ENCODE measurements at regions not wholly inside any gene's neighbourhood (a gene's known extent, or its start where the extent isn't known, plus 50 kb on each side); places are given as distances from the start of the nearest gene placed in this dataset.

DNA sequence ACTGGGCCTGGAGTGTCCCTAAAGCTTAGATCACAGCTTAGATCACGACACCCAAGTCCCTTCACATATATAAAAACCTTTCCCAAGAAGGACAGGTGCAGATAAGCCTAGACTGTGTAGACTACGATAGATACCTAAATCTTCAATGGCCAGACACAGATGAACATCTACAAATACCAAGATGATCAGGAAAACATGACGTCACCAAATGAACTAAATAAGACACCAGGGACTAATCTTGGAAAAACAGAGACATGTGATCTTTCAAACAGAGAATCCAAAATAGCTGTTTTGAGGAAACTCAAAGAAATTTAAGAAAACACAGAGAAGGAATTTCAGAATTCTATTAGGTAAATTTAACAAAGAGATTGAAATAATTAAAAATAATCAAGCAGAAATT is 1082.6 kb upstream of the PHF14 start:
- Mint-ChIP-seq H3K4me1 (no peaks in the 10 kb centered on the region), H3K36me3 (ENCODE audit: low read depth) (peaks cover 9% of the 10 kb centered on the region), H3K9me3 (peaks cover 13% of the 10 kb centered on the region), H3K27ac (ENCODE audit: unreplicated experiment) (no peak overlapping the region), H3K4me3 (no peak overlapping the region), H3K27me3 (ENCODE audit: low read depth) (no peaks in the 10 kb centered on the region)
- TF ChIP-seq, protein P1, sequence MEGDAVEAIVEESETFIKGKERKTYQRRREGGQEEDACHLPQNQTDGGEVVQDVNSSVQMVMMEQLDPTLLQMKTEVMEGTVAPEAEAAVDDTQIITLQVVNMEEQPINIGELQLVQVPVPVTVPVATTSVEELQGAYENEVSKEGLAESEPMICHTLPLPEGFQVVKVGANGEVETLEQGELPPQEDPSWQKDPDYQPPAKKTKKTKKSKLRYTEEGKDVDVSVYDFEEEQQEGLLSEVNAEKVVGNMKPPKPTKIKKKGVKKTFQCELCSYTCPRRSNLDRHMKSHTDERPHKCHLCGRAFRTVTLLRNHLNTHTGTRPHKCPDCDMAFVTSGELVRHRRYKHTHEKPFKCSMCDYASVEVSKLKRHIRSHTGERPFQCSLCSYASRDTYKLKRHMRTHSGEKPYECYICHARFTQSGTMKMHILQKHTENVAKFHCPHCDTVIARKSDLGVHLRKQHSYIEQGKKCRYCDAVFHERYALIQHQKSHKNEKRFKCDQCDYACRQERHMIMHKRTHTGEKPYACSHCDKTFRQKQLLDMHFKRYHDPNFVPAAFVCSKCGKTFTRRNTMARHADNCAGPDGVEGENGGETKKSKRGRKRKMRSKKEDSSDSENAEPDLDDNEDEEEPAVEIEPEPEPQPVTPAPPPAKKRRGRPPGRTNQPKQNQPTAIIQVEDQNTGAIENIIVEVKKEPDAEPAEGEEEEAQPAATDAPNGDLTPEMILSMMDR (conservative IDR thresholded peaks at IDR 0.05): no peak
- no peak for DNase-seq (ENCODE audit: low read depth, low spot score)

DNA sequence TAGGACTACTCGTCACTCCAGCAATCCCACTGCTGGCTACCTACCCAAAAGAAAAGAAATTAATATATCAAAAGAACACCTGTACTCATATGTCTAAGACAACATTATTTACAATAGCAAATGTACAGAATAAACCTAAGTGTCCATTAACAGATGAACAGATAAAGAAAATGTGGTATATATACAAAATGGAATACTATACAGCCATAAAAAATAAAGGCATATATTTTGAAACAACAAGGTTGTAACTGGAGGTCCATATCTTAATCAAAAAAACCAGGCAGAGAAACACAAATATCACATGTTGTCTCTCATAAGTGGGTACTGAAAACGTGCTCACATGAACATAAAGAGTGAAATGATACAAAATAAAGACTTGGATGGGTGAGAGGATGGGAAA is 1073.3 kb upstream of the PHF14 start:
- no peak overlapping the region for H3K27ac Mint-ChIP-seq (ENCODE audit: unreplicated experiment)
- TF ChIP-seq, protein P1 (conservative IDR thresholded peaks at IDR 0.05): no peak
- no peaks in the 10 kb centered on the region for H3K4me1 Mint-ChIP-seq
- H3K9me3 Mint-ChIP-seq: peaks cover 21% of the 10 kb centered on the region
- DNase-seq (ENCODE audit: low read depth, low spot score): no peak
- no peaks in the 10 kb centered on the region for H3K27me3 Mint-ChIP-seq (ENCODE audit: low read depth)
- no peak overlapping the region for H3K4me3 Mint-ChIP-seq
- peaks cover 3% of the 10 kb centered on the region for H3K36me3 Mint-ChIP-seq (ENCODE audit: low read depth)

DNA sequence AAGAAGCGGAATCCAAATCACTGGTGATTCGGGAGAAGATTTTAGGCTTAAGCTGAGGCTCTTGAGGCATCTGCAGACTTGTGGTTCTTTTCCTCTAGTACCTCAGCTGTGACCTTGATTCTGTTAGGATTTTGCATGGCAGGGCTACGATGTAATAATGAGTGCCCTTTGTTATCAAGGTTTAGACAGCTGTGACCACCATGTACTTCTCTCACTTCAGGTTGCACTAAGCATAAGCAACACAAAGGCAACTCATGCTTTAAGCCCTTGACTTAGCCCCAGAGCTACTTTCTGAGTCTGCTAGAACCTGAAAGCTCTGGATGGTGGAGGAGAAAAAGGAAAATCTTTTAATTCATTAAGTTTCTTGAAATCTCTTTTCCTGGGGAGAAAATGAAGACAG is 1052.3 kb upstream of the PHF14 start:
- Mint-ChIP-seq H3K27me3 (ENCODE audit: low read depth) (no peaks in the 10 kb centered on the region), H3K9me3 (peaks cover 2% of the 10 kb centered on the region), H3K36me3 (ENCODE audit: low read depth) (no peaks in the 10 kb centered on the region), H3K27ac (ENCODE audit: unreplicated experiment) (no peak overlapping the region), H3K4me1 (no peaks in the 10 kb centered on the region), H3K4me3 (no peak overlapping the region)
- TF ChIP-seq, protein P1 (conservative IDR thresholded peaks at IDR 0.05): no peak
- no peak for DNase-seq (ENCODE audit: low read depth, low spot score)

DNA sequence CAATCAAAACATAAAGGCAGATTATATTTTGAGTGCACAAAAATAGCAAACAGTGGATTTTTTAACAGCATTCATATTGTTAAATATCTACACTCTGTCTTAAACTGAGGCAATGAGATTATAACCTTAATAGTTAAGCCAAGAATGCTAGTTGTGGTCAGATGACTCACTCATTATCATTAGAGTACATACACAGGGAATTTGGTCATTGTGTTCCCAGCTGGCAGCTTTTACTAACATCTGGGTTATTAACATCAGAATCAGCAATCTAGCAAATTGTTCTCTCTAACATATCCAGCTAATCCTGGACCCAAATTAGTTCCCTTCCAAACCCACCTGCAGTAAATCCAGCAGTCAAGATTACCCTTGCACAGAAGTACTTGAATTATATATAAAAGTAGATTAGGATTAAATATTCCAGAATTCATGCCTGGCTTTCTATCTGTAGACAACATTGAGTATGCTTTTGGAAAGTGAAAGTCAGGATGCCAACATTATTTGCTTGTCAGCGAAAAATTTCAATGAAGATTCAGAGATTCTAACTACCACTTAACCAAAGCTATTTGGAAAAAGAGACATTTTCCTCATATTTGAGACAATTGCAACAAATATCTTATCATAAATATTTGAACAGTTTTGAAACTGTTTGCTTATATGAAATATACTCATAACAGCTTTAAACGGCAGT is 1035.6 kb upstream of the PHF14 start:
- no peaks in the 10 kb centered on the region for H3K36me3 Mint-ChIP-seq (ENCODE audit: low read depth)
- no peaks in the 10 kb centered on the region for H3K9me3 Mint-ChIP-seq
- H3K27me3 Mint-ChIP-seq (ENCODE audit: low read depth): no peaks in the 10 kb centered on the region
- H3K4me1 Mint-ChIP-seq: no peaks in the 10 kb centered on the region
- H3K4me3 Mint-ChIP-seq: no peak overlapping the region
- no peak for DNase-seq (ENCODE audit: low read depth, low spot score)
- H3K27ac Mint-ChIP-seq (ENCODE audit: unreplicated experiment): no peak overlapping the region
- TF ChIP-seq, protein P1 (conservative IDR thresholded peaks at IDR 0.05): no peak

DNA sequence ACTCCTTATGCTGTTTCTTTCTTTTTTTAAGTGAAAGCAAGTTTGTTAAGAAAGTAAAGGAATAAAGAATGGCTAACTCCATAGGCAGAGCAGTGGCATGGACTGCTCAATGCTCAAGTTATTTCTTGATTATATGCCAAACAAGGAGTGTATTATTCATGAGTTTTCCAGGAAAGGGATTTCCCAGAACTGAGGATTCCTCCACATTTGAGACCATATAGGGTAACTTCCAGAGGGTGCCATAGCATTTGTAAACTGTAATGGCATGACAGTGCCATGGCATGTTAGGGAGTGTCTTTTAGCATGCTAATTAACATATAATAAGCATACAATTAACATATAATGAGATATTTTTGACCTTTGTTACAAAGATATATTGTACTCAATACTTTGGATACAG is 1034.5 kb upstream of the PHF14 start:
- Mint-ChIP-seq H3K36me3 (ENCODE audit: low read depth) (no peaks in the 10 kb centered on the region), H3K4me3 (no peak overlapping the region), H3K27me3 (ENCODE audit: low read depth) (no peaks in the 10 kb centered on the region), H3K9me3 (no peaks in the 10 kb centered on the region), H3K27ac (ENCODE audit: unreplicated experiment) (no peak overlapping the region), H3K4me1 (peaks cover 5% of the 10 kb centered on the region)
- TF ChIP-seq, protein P1 (conservative IDR thresholded peaks at IDR 0.05): no peak
- no peak for DNase-seq (ENCODE audit: low read depth, low spot score)

Measured in neural crest cell (in vitro differentiated cells).